Mammary epithelial cell (primary cell): ENCODE measurements at regions not wholly inside any gene's neighbourhood (a gene's known extent, or its start where the extent isn't known, plus 50 kb on each side); places are given as distances from the start of the nearest gene placed in this dataset.

Source experiments
- CTCF ChIP-seq, 2 donors: IDR thresholded peaks in 1 of 2; conservative IDR thresholded peaks in 1 of 2; 2 replicates each; pipeline ENCODE4 v1.5.1; 2011 to 2012; ENCODE audit warnings: inconsistent platforms in 2 of 2, low read length in 2 of 2, mild to moderate bottlenecking in 2 of 2, control low read depth in 1 of 2, low read depth in 1 of 2; ENCODE audit not compliant: insufficient read depth in 1 of 2; ENCODE audit errors: extremely low read depth in 1 of 2
- EZH2 ChIP-seq: IDR thresholded peaks from 2 replicates; pipeline ENCODE4 v1.6.1; 2012; ENCODE audit warnings: low read length, inconsistent platforms, borderline replicate concordance

- no peak for TF ChIP-seq CTCF (conservative IDR thresholded peaks at IDR 0.05 in 1 of 2, IDR thresholded peaks at IDR 0.05 in 1 of 2; ENCODE audit: extremely low read depth in 1 of 2, insufficient read depth in 1 of 2, low read depth in 1 of 2, low read length in 2 of 2)
- no peak for TF ChIP-seq EZH2
Observed at GRCh38 chr3:130291148-130291547, 54.3 kb upstream of the COL6A5 start.
